Suppressor macrophage (primary cell): ENCODE measurements at regions not wholly inside any gene's neighbourhood (a gene's known extent, or its start where the extent isn't known, plus 50 kb on each side); places are given as distances from the start of the nearest gene placed in this dataset.
"Not testable (repeated sequence)": the region's sequence is repeated elsewhere in the genome, so short reads cannot be mapped to it uniquely, and the experiment has no call there.

ENCODE experiments used
- DNase-seq, 4 experiments: peaks; one replicate each; pipeline ENCODE4 v3.0.0-alpha.2; 2020 to 2022

DNA sequence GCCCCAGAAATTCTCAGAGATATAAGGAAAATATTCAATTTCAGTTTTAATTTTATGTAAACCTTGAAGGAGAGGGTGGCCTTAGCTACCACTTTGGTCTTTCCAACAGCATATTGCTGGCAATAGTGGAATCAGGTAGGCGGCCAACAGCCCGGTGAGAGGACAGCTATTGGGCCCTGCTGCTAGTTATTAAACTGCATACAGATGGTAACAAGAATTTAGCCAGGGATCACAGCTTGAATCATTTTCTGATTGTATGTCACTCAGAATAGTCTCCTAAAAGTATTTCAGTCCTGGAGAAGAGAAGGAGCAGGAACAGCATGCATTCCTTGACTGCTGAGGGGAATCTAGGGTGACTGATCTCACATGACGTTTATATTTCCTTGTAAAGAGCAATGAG, 261.4 kb upstream of the SMIM30 start:
- no peak for DNase-seq

DNA sequence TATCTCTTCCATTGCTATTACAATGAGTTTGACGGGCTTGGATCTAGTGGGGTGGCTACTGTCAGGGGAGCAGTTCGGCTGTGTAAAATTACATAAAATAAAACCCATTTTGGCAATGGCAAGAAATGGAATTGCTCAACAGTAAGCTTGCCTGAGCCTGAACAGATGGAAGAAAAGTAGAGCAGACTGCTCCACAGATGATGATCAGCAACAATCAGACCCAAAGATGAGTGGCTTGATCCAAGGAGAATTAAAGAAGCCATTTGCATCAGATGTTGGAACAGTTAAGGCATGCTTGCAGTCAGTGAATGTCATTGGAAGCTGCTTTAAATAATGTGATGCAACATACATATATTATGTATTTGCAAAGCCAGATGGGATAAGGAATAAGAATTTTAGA, 256.6 kb upstream of the SMIM30 start:
- DNase-seq: no peak

DNA sequence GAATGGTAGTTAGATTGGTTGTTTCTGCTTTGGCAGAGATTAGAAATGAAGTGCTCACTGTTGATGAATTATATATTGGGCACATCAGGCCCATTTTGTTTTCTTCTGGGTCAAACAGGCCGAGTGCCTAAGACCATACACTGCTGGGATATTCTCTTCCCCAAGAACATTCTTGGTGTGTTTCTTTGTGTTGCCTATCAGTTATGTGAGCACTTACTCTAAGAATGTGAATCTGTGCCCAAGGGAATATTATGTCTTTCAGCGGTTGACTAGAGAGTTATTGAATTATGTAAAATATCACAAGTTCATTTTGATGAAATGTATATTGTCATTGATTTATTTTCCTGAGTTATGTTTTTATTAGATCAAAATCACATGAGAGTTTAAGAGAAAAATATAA, 255.5 kb upstream of the SMIM30 start:
- no peak for DNase-seq

- DNase-seq: no peak
Measured at GRCh38 chr7:113371416-113372043, 253.2 kb upstream of the SMIM30 start.

DNA sequence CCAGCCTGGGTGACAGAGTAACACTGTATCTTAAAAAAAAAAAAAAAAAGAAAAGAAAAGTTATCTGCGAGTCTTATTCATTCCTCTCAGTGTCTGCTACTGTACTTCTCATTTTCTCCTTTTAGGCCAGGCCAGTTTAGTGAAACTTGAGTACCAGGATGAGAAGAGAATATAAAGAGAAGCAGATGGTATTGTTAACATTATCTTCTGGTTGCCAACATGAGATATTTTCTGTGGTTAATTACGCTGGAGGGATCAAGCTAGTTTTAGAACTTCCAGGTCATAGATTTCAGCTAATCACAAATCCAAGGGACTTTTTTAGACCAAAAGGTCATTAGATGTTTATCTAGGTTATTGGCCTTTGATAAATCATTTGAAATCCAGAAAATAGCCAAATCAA, 252.6 kb upstream of the SMIM30 start:
- DNase-seq: no peak

DNA sequence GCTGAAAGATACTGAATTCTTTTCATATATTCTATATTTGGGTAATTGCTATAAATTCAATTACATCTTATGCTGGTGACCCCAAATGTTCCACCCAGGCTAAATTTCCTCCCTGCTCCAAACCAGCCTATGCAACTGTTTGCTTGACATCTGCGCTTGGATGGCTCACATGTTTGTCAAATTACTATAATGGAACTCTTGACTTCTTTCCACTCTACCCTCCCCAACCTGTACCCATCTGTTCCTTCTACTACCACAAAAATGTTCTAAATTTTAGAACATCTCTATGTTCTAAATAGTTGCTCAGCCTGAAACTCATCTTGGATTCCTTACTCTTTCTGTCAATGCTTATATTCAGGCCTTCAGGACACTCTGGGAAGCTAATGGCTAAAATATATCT, 249.9 kb upstream of the SMIM30 start:
- DNase-seq: no peak

DNA sequence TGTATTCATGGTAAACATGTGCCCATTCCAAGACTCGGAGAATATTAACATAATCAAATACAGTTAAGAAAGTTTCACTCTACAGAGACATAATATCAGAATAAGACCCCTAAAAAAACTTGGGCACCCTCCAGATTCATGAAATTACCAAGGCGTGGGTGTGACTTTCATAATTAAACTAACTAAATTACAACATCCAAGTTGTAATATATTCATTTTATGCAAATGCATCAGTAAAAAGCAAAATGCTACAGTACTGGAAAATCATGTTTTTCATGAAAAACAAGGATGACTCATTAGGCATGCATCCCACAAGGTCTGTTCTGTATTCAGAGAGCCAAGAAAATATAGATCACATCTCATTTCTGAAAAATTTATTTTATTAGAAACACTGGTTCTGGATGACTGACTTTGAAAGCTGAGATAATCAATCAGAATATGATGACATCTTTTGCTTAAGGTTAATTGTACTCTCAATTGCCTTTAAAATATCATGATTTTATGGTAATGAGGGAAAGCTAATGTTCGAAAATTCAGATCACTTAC, 248.8 kb upstream of the SMIM30 start:
- DNase-seq: no peak

DNA sequence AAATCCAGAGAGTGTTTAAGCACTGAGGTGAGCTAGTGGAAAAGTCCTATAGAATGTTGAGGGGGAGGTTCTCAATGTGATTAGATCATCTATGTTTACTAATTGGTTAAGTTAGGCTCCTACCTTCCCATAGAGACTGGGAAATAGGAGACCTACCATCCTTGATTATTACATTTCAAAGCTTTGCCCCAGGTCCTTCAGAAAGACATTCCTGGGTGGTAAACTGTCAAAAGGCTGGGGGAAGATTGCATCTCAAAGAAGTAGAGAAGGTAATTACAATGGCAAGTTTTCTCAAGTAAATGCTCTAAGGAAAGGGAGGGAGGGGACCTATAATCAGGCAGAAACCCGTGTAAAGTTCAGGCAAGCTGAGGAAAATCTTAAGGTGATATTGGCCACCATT, 247.8 kb upstream of the SMIM30 start:
- no peak for DNase-seq

GRCh38 chr7:113349339-113349738, 231.0 kb upstream of the SMIM30 start:
- no peak for DNase-seq

DNA sequence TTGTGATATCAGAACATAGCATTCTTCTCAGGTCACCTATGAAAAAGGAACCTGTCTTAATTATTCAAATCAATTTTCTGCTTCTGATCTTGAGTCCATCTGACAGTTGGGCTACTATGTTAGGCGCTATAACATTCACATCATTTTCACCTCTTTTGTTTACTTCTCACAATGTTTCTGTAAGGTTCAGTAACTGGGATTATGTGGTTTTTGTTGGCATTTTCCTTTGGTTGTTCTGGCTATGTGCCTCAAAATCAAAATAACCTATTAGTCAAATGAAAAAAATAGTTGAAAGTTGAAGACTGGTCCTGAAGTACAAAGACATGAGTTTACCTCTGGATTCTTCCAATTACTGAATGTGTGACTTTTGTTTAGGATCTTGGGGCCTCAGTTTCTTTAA, 221.3 kb upstream of the SMIM30 start:
- DNase-seq: no peak

GRCh38 chr7:113338071-113338696, 219.8 kb upstream of the SMIM30 start:
- DNase-seq: no peak

GRCh38 chr7:113336838-113337237, 218.5 kb upstream of the SMIM30 start:
- DNase-seq: not testable (repeated sequence)

- DNase-seq: no peak
Measured at GRCh38 chr7:113331155-113331898, 213.0 kb upstream of the SMIM30 start.

DNA sequence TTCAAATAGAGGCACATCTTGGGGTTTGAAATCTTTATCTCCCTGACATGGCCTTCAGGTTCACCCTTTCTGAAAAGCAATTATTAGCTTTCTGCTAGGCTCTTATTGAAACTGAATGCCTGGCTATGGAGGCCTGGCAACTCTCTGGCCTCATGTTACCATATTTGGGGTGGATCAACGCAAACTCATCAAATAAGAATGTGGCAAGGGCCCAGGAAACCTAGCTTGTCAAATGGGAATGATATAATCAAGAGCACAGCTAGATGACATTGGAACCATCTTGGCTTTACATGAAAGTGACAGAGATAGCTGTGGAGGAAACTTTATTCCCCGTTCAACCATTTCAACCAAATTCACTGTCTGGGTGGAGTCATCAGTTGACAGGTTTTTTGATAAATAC, 202.8 kb upstream of the SMIM30 start:
- no peak for DNase-seq

GRCh38 chr7:113320419-113320818, 202.1 kb upstream of the SMIM30 start:
- DNase-seq: no peak

- no peak for DNase-seq
Measured at GRCh38 chr7:113314594-113314993, 196.2 kb upstream of the SMIM30 start.

GRCh38 chr7:113308399-113308798, 190.0 kb upstream of the SMIM30 start:
- DNase-seq: no peak

GRCh38 chr7:113307147-113307546, 188.8 kb upstream of the SMIM30 start:
- DNase-seq: no peak

GRCh38 chr7:113306302-113306701, 187.9 kb upstream of the SMIM30 start:
- no peak for DNase-seq

- DNase-seq: no peak
Measured at GRCh38 chr7:113304104-113304503, 185.8 kb upstream of the SMIM30 start.

GRCh38 chr7:113303388-113303787, 185.0 kb upstream of the SMIM30 start:
- not testable (repeated sequence) for DNase-seq

GRCh38 chr7:113301983-113302382, 183.6 kb upstream of the SMIM30 start:
- no peak for DNase-seq

- no peak for DNase-seq
Measured at GRCh38 chr7:113301141-113301540, 182.8 kb upstream of the SMIM30 start.

GRCh38 chr7:113299748-113300147, 181.4 kb upstream of the SMIM30 start:
- DNase-seq: no peak
